ENCODE measurements at regions not wholly inside any gene's neighbourhood (a gene's known extent, or its start where the extent isn't known, plus 50 kb on each side); places are given as distances from the start of the nearest gene placed in this dataset.

GRCh38 chr15:101120987-101121386, 130.9 kb downstream of the CHSY1 start:
- CTCF ChIA-PET = interaction anchor here (1.2 to 3.5 kb wide), 7 partner anchors 31 to 137 kb away, joined by 3 to 16 read pairs (median 3); no protein-coding TSS in a partner anchor
- TF ChIP-seq CTCF (IDR thresholded peaks at IDR 0.05; ENCODE audit: insufficient read depth, low read depth, low read length) = no peak
- no peak for DNase-seq (ENCODE audit: low read depth)
- POLR2A ChIA-PET = no interaction called here
- Histone ChIP-seq H3K27me3 (ENCODE audit: control insufficient read depth, insufficient read depth, low read length) (no peaks in the 10 kb centered on the region), H3K4me3 (ENCODE audit: low read depth, low read length) (no peak overlapping the region), H3K36me3 (ENCODE audit: control insufficient read depth, insufficient read depth, low read length) (no peaks in the 10 kb centered on the region)

GRCh38 chr15:101120473-101120872, 131.4 kb downstream of the CHSY1 start:
- Histone ChIP-seq H3K36me3 (ENCODE audit: control insufficient read depth, insufficient read depth, low read length) (no peaks in the 10 kb centered on the region), H3K4me3 (ENCODE audit: low read depth, low read length) (no peak overlapping the region), H3K27me3 (ENCODE audit: control insufficient read depth, insufficient read depth, low read length) (no peaks in the 10 kb centered on the region)
- no peak for TF ChIP-seq CTCF (IDR thresholded peaks at IDR 0.05; ENCODE audit: insufficient read depth, low read depth, low read length)
- no peak for DNase-seq (ENCODE audit: low read depth)
- CTCF ChIA-PET = interaction anchor here (1.3 to 3.5 kb wide), 3 partner anchors 30 to 138 kb away, joined by 3 to 16 read pairs (median 6); no protein-coding TSS in a partner anchor
- POLR2A ChIA-PET = no interaction called here
